RCC 7860 (cell line): ENCODE measurements at regions not wholly inside any gene's neighbourhood (a gene's known extent, or its start where the extent isn't known, plus 50 kb on each side); places are given as distances from the start of the nearest gene placed in this dataset.
"Not testable (repeated sequence)": the region's sequence is repeated elsewhere in the genome, so short reads cannot be mapped to it uniquely, and the experiment has no call there.

Source experiments
- DNase-seq: peaks from one replicate; pipeline ENCODE4 v3.0.0-alpha.2; 2015; ENCODE audit warnings: low spot score
- FAIRE-seq: peaks from 2 replicates; lab custom pipeline; 2012; peaks lifted over from hg19 to GRCh38; lab: Jason Lieb, UNC

- DNase-seq (no peak), FAIRE-seq (no peak)
Observed at GRCh38 chr14:83253870-83254269, 1720.2 kb upstream of the SEL1L start.

- FAIRE-seq (no peak), DNase-seq (no peak)
Observed at GRCh38 chr14:83255015-83255726, 1721.5 kb upstream of the SEL1L start.

GRCh38 chr14:83255727-83256090 lies 1722.1 kb upstream of the SEL1L start:
- FAIRE-seq = no peak
- DNase-seq = no peak

- no peak for DNase-seq
- no peak for FAIRE-seq
Observed at GRCh38 chr14:83257466-83258439, 1724.1 kb upstream of the SEL1L start.

- DNase-seq (no peak), FAIRE-seq (no peak)
Observed at GRCh38 chr14:83260751-83261150, 1727.1 kb upstream of the SEL1L start.

- no peak for FAIRE-seq
- DNase-seq = no peak
Observed at GRCh38 chr14:83269583-83269982, 1735.9 kb upstream of the SEL1L start.

GRCh38 chr14:83271663-83272062 lies 1738.0 kb upstream of the SEL1L start:
- no peak for DNase-seq
- FAIRE-seq = no peak

GRCh38 chr14:83280719-83281118 lies 1747.1 kb upstream of the SEL1L start:
- no peak for FAIRE-seq
- DNase-seq = no peak

GRCh38 chr14:83282706-83283105 lies 1749.1 kb upstream of the SEL1L start:
- FAIRE-seq (no peak), DNase-seq (no peak)

GRCh38 chr14:83287300-83287699 lies 1753.6 kb upstream of the SEL1L start:
- DNase-seq (no peak), FAIRE-seq (no peak)

- no peak for DNase-seq
- FAIRE-seq = no peak
Observed at GRCh38 chr14:83289390-83289789, 1755.7 kb upstream of the SEL1L start.

- DNase-seq (no peak), FAIRE-seq (no peak)
Observed at GRCh38 chr14:83289896-83290295, 1756.2 kb upstream of the SEL1L start.

GRCh38 chr14:83290447-83290846 lies 1756.8 kb upstream of the SEL1L start:
- DNase-seq (no peak), FAIRE-seq (no peak)

- FAIRE-seq (no peak), DNase-seq (no peak)
Observed at GRCh38 chr14:83291714-83292113, 1758.1 kb upstream of the SEL1L start.

GRCh38 chr14:83294941-83295340 lies 1761.3 kb upstream of the SEL1L start:
- FAIRE-seq = no peak
- no peak for DNase-seq

- DNase-seq (no peak), FAIRE-seq (no peak)
Observed at GRCh38 chr14:83297361-83297760, 1763.7 kb upstream of the SEL1L start.

- not testable (repeated sequence) for FAIRE-seq, DNase-seq
Observed at GRCh38 chr14:83298016-83298415, 1764.4 kb upstream of the SEL1L start.

GRCh38 chr14:83300476-83301064 lies 1766.9 kb upstream of the SEL1L start:
- DNase-seq = no peak
- no peak for FAIRE-seq

- FAIRE-seq = no peak
- DNase-seq = no peak
Observed at GRCh38 chr14:83301791-83302190, 1768.1 kb upstream of the SEL1L start.

GRCh38 chr14:83309211-83309610 lies 1775.6 kb upstream of the SEL1L start:
- DNase-seq = no peak
- no peak for FAIRE-seq

- DNase-seq = no peak
- FAIRE-seq = no peak
Observed at GRCh38 chr14:83309833-83310232, 1776.2 kb upstream of the SEL1L start.

GRCh38 chr14:83312511-83312910 lies 1778.9 kb upstream of the SEL1L start:
- FAIRE-seq (no peak), DNase-seq (no peak)
